KMS-11 (cell line): ENCODE measurements at regions not wholly inside any gene's neighbourhood (a gene's known extent, or its start where the extent isn't known, plus 50 kb on each side); places are given as distances from the start of the nearest gene placed in this dataset.

ENCODE experiments used
- H2AFZ ChIP-seq: fragments of 200-600 bp; sonication (generic); 2 replicates; pipeline ENCODE4 v1.6.1; 2016; ENCODE audit warnings: antibody characterized with exemption, mixed run types, low read depth
- H3K27ac ChIP-seq: fragments of 200-600 bp; sonication (generic); 2 replicates; pipeline ENCODE4 v1.6.1; 2016; ENCODE audit warnings: mild to moderate bottlenecking, mixed run types
- H3K27me3 ChIP-seq: fragments of 200-600 bp; sonication (generic); 2 replicates; pipeline ENCODE4 v1.6.1; 2017; ENCODE audit warnings: mild to moderate bottlenecking, low read depth, mixed run types, moderate library complexity; ENCODE audit not compliant: insufficient read depth
- H3K36me3 ChIP-seq: fragments of 200-600 bp; sonication (generic); 2 replicates; pipeline ENCODE4 v1.6.1; 2017; ENCODE audit warnings: mild to moderate bottlenecking, mixed run types; ENCODE audit not compliant: insufficient read depth
- H3K4me1 ChIP-seq: fragments of 200-600 bp; sonication (generic); 2 replicates; pipeline ENCODE4 v1.6.1; 2016; ENCODE audit warnings: mild to moderate bottlenecking, low read depth, mixed run types; ENCODE audit not compliant: poor library complexity, severe bottlenecking
- H3K4me2 ChIP-seq: fragments of 200-600 bp; sonication (generic); 2 replicates; pipeline ENCODE4 v1.7.0; 2016; ENCODE audit warnings: mild to moderate bottlenecking, mixed run types
- H3K4me3 ChIP-seq: fragments of 200-600 bp; sonication (generic); IDR thresholded peaks from 2 replicates; pipeline ENCODE4 v1.6.1; 2017; ENCODE audit warnings: low read depth, low read length, mixed read lengths; ENCODE audit not compliant: insufficient read depth
- H3K79me2 ChIP-seq: fragments of 200-600 bp; sonication (generic); 2 replicates; pipeline ENCODE4 v1.6.1; 2016; ENCODE audit warnings: low read depth, mixed run types; ENCODE audit not compliant: insufficient read depth
- H3K9ac ChIP-seq: fragments of 200-600 bp; sonication (generic); 2 replicates; pipeline ENCODE4 v1.6.1; 2016; ENCODE audit warnings: mild to moderate bottlenecking, mixed run types
- H4K20me1 ChIP-seq: fragments of 200-600 bp; sonication (generic); 2 replicates; pipeline ENCODE4 v1.6.1; 2016; ENCODE audit warnings: mild to moderate bottlenecking, mixed run types; ENCODE audit not compliant: insufficient read depth
- TF ChIP-seq, protein P1 (sequence below): fragments of 200-600 bp; sonication (generic); conservative IDR thresholded peaks from 2 replicates; pipeline ENCODE4 v1.6.1; 2017; ENCODE audit warnings: low read depth, mild to moderate bottlenecking, antibody characterized with exemption, low read length, moderate library complexity, mixed read lengths

DNA sequence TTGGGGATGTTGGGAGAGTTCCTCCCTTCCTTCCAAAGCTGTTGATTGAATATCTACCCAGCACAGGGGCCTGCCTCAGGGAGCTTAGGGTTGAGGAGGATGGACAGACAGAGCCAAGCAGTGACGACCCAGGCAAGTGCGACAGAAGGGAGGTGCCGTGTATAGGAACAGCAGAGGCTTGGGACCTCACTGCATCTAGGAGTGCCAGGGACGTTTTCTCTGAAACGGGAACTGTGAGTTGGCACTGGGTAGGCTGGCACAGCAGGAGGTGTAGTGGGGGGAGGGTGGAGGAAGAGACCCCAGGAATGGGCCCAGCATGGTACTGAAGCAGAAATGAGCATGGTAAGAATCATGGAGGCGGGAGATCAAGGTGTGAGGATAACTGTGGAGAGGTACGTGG, 55.3 kb upstream of the MGMT start:
- no peak overlapping the region for H3K27ac ChIP-seq
- no peaks in the 10 kb centered on the region for H3K4me1 ChIP-seq
- no peak overlapping the region for H3K4me3 ChIP-seq
- H3K9ac ChIP-seq, result no peak overlapping the region
- no peaks in the 10 kb centered on the region for H3K79me2 ChIP-seq
- no peak overlapping the region for H2AFZ ChIP-seq
- H3K4me2 ChIP-seq, result no peak overlapping the region
- no peaks in the 10 kb centered on the region for H4K20me1 ChIP-seq
- H3K36me3 ChIP-seq, result no peaks in the 10 kb centered on the region
- no peaks in the 10 kb centered on the region for H3K27me3 ChIP-seq
- TF ChIP-seq, protein P1, sequence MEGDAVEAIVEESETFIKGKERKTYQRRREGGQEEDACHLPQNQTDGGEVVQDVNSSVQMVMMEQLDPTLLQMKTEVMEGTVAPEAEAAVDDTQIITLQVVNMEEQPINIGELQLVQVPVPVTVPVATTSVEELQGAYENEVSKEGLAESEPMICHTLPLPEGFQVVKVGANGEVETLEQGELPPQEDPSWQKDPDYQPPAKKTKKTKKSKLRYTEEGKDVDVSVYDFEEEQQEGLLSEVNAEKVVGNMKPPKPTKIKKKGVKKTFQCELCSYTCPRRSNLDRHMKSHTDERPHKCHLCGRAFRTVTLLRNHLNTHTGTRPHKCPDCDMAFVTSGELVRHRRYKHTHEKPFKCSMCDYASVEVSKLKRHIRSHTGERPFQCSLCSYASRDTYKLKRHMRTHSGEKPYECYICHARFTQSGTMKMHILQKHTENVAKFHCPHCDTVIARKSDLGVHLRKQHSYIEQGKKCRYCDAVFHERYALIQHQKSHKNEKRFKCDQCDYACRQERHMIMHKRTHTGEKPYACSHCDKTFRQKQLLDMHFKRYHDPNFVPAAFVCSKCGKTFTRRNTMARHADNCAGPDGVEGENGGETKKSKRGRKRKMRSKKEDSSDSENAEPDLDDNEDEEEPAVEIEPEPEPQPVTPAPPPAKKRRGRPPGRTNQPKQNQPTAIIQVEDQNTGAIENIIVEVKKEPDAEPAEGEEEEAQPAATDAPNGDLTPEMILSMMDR, result no peak

DNA sequence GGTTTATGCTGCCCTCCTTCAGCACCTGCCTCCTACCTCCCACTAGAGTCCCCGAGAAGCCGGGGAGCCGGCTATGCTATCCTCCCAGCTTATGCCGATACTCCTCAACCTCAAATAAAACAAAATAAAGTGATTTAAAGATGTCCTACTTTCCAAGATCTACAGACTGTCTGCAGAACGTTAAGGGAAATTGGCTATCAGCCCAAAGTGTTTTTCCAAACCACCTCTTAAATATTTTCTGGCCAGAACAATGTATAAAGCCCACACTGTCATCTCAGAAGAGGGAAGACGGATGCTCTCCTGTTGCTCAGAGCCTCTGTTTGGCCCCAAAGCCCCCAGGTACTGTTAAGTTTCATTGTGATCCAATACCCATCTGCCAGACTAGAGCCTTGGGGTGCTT, 54.0 kb upstream of the MGMT start:
- TF ChIP-seq, protein P1, result no peak
- H3K79me2 ChIP-seq, result no peaks in the 10 kb centered on the region
- H3K27me3 ChIP-seq, result no peaks in the 10 kb centered on the region
- no peak overlapping the region for H2AFZ ChIP-seq
- H3K4me1 ChIP-seq, result no peaks in the 10 kb centered on the region
- H3K4me3 ChIP-seq, result no peak overlapping the region
- H3K4me2 ChIP-seq, result no peak overlapping the region
- no peak overlapping the region for H3K27ac ChIP-seq
- H3K9ac ChIP-seq, result no peak overlapping the region
- H3K36me3 ChIP-seq, result no peaks in the 10 kb centered on the region
- H4K20me1 ChIP-seq, result no peaks in the 10 kb centered on the region

DNA sequence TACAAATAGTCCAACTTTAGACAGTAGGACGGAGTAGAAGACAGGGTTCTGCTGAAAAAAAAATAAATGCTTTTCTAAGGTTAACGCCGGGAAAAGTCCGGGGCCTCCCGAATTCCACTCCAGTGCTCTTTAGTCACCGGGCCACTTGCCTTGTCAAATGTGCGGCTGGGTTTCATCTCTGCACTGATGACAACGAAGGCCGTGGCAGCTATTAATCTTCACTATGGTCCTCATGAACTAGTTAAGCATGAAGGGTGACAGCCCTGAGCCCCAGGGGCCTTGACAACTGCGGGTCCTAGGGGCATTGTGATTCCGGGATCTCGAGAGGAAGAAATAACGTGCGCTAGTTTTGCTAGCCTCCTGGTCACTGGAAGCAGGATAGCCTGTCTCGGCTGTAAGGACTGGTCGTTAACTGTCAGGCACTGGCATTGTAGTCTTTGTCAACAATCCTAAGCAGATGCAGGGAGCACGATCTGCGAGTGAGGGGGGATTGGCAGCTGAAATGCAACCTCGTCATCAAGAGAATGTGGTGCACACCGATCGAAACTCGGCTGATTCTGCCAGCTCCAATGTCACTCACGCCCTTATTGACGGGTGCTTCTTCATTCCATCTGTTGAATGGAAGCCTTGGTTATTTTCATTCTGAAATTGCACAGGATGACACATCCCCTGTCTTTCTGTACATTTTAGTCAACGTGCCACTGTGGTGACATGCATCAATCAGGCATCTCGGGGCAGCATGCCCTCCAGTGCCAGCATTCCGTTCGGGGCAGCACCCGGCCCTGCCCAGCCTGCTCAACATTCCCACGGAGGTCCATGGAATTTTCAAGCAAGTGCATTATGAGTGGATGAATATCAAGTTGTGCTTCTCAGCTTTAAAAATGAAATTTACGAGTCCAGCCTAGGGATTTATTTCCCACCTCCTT, 51.6 kb upstream of the MGMT start:
- no peaks in the 10 kb centered on the region for H3K36me3 ChIP-seq
- H3K4me2 ChIP-seq, result no peak overlapping the region
- H2AFZ ChIP-seq, result no peak overlapping the region

DNA sequence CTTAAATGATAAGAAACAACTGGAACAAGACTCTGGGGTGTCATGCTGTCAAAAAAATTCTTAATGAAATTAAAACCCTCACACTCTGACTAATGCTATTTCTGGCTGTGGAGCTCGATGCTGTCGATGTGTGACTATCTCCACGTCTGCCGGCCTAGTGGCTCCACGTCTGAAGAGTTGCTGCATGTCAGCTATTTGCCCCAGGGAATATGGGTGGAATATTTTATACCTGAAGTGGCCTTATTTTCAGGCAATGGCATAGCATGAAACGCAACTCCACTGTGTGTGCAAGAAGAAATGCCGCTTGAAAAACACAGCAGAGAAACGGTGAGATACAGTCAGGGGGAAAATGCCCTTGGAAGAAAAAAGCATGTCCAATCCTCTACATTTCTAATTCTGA, 50.9 kb upstream of the MGMT start:
- TF ChIP-seq, protein P1, result no peak
- Histone ChIP-seq H3K27me3 (no peaks in the 10 kb centered on the region), H4K20me1 (no peaks in the 10 kb centered on the region), H3K4me2 (no peak overlapping the region), H3K36me3 (no peaks in the 10 kb centered on the region), H3K4me1 (no peaks in the 10 kb centered on the region), H3K9ac (no peak overlapping the region), H2AFZ (no peak overlapping the region), H3K4me3 (no peak overlapping the region), H3K79me2 (no peaks in the 10 kb centered on the region), H3K27ac (no peak overlapping the region)

More for the DNA sequence above, 51.6 kb upstream of the MGMT start:
- Histone ChIP-seq H3K27me3 (no peaks in the 10 kb centered on the region), H3K27ac (no peak overlapping the region), H4K20me1 (no peaks in the 10 kb centered on the region), H3K4me3 (no peak overlapping the region), H3K79me2 (no peaks in the 10 kb centered on the region), H3K9ac (no peak overlapping the region), H3K4me1 (no peaks in the 10 kb centered on the region)
- TF ChIP-seq, protein P1, result no peak
